GM12878 (cell line): ENCODE measurements at regions not wholly inside any gene's neighbourhood (a gene's known extent, or its start where the extent isn't known, plus 50 kb on each side); places are given as distances from the start of the nearest gene placed in this dataset.

ENCODE experiments used
- CREM ChIP-seq: IDR thresholded peaks from 2 replicates; pipeline ENCODE4 v1.6.1; 2014; ENCODE audit warnings: antibody characterized with exemption, low read depth
- NFYA ChIP-seq: IDR thresholded peaks from 2 replicates; pipeline ENCODE4 v1.6.1; 2011; ENCODE audit warnings: low read depth, mild to moderate bottlenecking, low read length, improper control_type of control experiment, borderline replicate concordance
- POLR2AphosphoS5 ChIP-seq: IDR thresholded peaks from 2 replicates; pipeline ENCODE4 v1.6.1; 2011; ENCODE audit warnings: mild to moderate bottlenecking, low read length, inconsistent platforms
- TF ChIP-seq, protein P1 (sequence below), 3 experiments: IDR thresholded peaks in 2 of 3; conservative IDR thresholded peaks in 1 of 3; 2 replicates each; pipeline ENCODE4 v1.5.1; 2011; ENCODE audit warnings: low read depth in 3 of 3, low read length in 3 of 3, mild to moderate bottlenecking in 3 of 3, control low read depth in 2 of 3, moderate library complexity in 2 of 3, inconsistent platforms in 1 of 3, mixed read lengths in 1 of 3; ENCODE audit not compliant: control insufficient read depth in 2 of 3, insufficient read depth in 1 of 3; ENCODE audit errors: extremely low read depth in 1 of 3

DNA sequence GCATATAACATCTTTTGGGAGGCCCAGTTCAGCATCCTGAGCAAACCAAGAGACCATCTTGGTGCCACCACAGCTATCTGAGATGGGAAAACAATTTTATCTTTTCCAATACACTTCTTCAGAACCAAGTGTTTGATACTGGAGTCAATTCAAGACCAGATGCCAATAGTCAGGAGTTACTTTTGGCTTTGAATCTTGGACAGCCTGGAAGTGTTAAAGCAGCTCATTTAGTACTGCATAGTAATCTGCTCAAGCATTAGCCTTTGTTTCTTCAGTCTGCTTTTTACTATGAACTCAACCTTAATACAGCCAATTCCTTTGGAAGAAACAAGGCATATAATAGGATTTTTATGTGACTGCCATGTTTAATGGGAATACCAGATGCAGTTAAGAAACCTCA lies 81.9 kb upstream of the TSPAN8 start:
- TF ChIP-seq, protein P1, sequence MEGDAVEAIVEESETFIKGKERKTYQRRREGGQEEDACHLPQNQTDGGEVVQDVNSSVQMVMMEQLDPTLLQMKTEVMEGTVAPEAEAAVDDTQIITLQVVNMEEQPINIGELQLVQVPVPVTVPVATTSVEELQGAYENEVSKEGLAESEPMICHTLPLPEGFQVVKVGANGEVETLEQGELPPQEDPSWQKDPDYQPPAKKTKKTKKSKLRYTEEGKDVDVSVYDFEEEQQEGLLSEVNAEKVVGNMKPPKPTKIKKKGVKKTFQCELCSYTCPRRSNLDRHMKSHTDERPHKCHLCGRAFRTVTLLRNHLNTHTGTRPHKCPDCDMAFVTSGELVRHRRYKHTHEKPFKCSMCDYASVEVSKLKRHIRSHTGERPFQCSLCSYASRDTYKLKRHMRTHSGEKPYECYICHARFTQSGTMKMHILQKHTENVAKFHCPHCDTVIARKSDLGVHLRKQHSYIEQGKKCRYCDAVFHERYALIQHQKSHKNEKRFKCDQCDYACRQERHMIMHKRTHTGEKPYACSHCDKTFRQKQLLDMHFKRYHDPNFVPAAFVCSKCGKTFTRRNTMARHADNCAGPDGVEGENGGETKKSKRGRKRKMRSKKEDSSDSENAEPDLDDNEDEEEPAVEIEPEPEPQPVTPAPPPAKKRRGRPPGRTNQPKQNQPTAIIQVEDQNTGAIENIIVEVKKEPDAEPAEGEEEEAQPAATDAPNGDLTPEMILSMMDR (IDR thresholded peaks at IDR 0.05 in 2 of 3, conservative IDR thresholded peaks at IDR 0.05 in 1 of 3; ENCODE audit: control insufficient read depth in 2 of 3, extremely low read depth in 1 of 3, insufficient read depth in 1 of 3, low read depth in 3 of 3, low read length in 3 of 3) = no peak
- TF ChIP-seq NFYA = no peak
- no peak for TF ChIP-seq POLR2AphosphoS5
- TF ChIP-seq CREM = no peak
